ENCODE measurements at regions not wholly inside any gene's neighbourhood (a gene's known extent, or its start where the extent isn't known, plus 50 kb on each side); places are given as distances from the start of the nearest gene placed in this dataset.

DNA sequence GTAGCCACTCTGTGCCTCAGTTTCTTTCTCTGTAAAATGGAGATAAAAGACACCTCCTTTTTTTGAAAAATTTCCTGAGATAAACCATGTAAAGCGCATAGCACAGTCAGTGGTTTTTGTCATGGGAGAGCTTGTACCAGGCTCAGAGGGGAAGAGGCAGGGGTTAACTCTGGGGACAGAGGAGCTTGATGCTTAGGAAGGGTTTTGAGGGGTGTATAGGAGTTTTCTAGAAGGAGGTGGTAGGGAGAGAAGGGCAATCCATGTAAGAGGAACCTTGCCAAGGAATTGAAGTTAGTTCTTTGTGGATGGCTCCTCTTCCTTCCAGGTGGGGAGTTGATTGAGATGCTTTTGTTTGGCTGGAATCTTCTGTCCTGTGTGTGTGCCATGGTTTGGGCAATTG, 131.9 kb upstream of the GSE1 start:
- no peak for DNase-seq (ENCODE audit: low spot score)
- peaks cover 8% of the 10 kb centered on the region for H3K4me1 ChIP-seq (ENCODE audit: insufficient read depth)
- H3K36me3 ChIP-seq (replicated peaks; ENCODE audit: insufficient read depth, low read depth): no peaks in the 10 kb centered on the region
- H3K4me2 ChIP-seq: no peak overlapping the region
- no peak overlapping the region for H2AFZ ChIP-seq
- no peak for TF ChIP-seq EZH2phosphoT487 (IDR thresholded peaks at IDR 0.05; ENCODE audit: low read depth, severe bottlenecking, unreplicated experiment)
- WGBS (ENCODE audit: low lambda C conversion rate, missing lambda C conversion rate): 100% methylated on average over 1 of the region's 1 CpG
- H4K20me1 ChIP-seq (ENCODE audit: insufficient read depth, poor library complexity, severe bottlenecking): no peaks in the 10 kb centered on the region
- H3K27me3 ChIP-seq: no peaks in the 10 kb centered on the region
- H3K27ac ChIP-seq: no peak overlapping the region
- peaks cover 9% of the 10 kb centered on the region for H3K79me2 ChIP-seq
- H3K9me3 ChIP-seq (ENCODE audit: low read depth): no peaks in the 10 kb centered on the region
- H3K9me2 ChIP-seq (replicated peaks; ENCODE audit: insufficient read depth): no peaks in the 10 kb centered on the region
- no peak overlapping the region for H3K4me3 ChIP-seq

DNA sequence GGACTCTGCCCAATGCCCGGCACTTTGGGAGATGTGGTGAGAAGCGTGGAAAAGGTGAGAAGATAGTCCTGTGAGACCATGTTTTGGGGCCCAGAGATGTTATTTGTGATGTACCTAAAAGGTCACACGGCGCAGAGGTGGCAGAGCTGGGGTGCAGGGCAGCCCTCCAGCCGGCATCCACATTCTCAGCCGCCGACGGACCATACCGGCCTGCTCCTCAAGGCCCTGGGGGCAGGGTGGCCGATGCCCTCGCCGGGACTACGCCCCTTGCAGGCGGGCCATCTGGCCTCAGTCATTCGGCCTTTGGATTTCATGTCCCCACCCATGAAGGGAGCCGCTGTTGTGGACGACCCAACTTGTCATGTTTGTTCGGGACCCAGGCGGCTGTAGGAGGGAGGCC, 131.4 kb upstream of the GSE1 start:
- Histone ChIP-seq H2AFZ (no peak overlapping the region), H4K20me1 (ENCODE audit: insufficient read depth, poor library complexity, severe bottlenecking) (no peaks in the 10 kb centered on the region), H3K4me3 (no peak overlapping the region), H3K27ac (no peak overlapping the region), H3K79me2 (peaks cover 9% of the 10 kb centered on the region), H3K4me2 (no peak overlapping the region), H3K4me1 (ENCODE audit: insufficient read depth) (peaks cover 8% of the 10 kb centered on the region), H3K9me3 (ENCODE audit: low read depth) (no peaks in the 10 kb centered on the region), H3K9me2 (replicated peaks; ENCODE audit: insufficient read depth) (no peaks in the 10 kb centered on the region), H3K27me3 (no peaks in the 10 kb centered on the region), H3K36me3 (replicated peaks; ENCODE audit: insufficient read depth, low read depth) (no peaks in the 10 kb centered on the region)
- TF ChIP-seq EZH2 (IDR thresholded peaks at IDR 0.05; ENCODE audit: borderline replicate concordance): no peak
- TF ChIP-seq, protein P1, sequence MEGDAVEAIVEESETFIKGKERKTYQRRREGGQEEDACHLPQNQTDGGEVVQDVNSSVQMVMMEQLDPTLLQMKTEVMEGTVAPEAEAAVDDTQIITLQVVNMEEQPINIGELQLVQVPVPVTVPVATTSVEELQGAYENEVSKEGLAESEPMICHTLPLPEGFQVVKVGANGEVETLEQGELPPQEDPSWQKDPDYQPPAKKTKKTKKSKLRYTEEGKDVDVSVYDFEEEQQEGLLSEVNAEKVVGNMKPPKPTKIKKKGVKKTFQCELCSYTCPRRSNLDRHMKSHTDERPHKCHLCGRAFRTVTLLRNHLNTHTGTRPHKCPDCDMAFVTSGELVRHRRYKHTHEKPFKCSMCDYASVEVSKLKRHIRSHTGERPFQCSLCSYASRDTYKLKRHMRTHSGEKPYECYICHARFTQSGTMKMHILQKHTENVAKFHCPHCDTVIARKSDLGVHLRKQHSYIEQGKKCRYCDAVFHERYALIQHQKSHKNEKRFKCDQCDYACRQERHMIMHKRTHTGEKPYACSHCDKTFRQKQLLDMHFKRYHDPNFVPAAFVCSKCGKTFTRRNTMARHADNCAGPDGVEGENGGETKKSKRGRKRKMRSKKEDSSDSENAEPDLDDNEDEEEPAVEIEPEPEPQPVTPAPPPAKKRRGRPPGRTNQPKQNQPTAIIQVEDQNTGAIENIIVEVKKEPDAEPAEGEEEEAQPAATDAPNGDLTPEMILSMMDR (IDR thresholded peaks at IDR 0.05; ENCODE audit: poor library complexity): no peak
- TF ChIP-seq EZH2phosphoT487 (IDR thresholded peaks at IDR 0.05; ENCODE audit: low read depth, severe bottlenecking, unreplicated experiment): no peak
- WGBS (ENCODE audit: low lambda C conversion rate, missing lambda C conversion rate): 96% methylated on average over 19 of the region's 19 CpGs
- no peak for DNase-seq (ENCODE audit: low spot score)

DNA sequence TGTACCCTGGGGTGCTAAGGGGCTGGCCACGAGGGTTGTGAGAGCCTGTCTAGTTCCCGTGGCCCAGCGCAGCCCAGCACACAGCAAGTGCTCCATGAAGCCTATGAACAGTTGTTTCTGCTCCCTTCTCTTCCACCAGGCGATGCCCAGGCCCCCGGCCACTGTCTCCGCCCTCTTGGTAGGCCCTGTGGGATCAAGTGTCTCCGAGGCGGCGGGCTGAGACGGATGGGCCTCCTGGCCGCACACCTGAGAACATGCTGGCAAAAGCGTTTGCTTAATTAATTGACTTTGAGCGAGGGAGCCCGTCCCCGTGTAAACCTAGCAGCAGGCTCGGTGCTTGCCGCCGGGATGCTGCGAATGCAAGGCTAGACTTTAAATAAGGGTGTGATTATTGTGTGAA, 129.7 kb upstream of the GSE1 start:
- DNase-seq (ENCODE audit: low spot score): no peak
- no peaks in the 10 kb centered on the region for H3K9me2 ChIP-seq (replicated peaks; ENCODE audit: insufficient read depth)
- H2AFZ ChIP-seq: no peak overlapping the region
- H4K20me1 ChIP-seq (ENCODE audit: insufficient read depth, poor library complexity, severe bottlenecking): no peaks in the 10 kb centered on the region
- no peaks in the 10 kb centered on the region for H3K36me3 ChIP-seq (replicated peaks; ENCODE audit: insufficient read depth, low read depth)
- H3K4me3 ChIP-seq: no peak overlapping the region
- H3K27ac ChIP-seq: no peak overlapping the region
- TF ChIP-seq, protein P1 (IDR thresholded peaks at IDR 0.05; ENCODE audit: poor library complexity): no peak
- TF ChIP-seq EZH2 (IDR thresholded peaks at IDR 0.05; ENCODE audit: borderline replicate concordance): no peak
- 84% methylated on average over 19 of the region's 19 CpGs for WGBS (ENCODE audit: low lambda C conversion rate, missing lambda C conversion rate)
- peaks cover 8% of the 10 kb centered on the region for H3K4me1 ChIP-seq (ENCODE audit: insufficient read depth)
- H3K4me2 ChIP-seq: no peak overlapping the region
- no peaks in the 10 kb centered on the region for H3K9me3 ChIP-seq (ENCODE audit: low read depth)
- no peaks in the 10 kb centered on the region for H3K27me3 ChIP-seq
- H3K79me2 ChIP-seq: peaks cover 9% of the 10 kb centered on the region

DNA sequence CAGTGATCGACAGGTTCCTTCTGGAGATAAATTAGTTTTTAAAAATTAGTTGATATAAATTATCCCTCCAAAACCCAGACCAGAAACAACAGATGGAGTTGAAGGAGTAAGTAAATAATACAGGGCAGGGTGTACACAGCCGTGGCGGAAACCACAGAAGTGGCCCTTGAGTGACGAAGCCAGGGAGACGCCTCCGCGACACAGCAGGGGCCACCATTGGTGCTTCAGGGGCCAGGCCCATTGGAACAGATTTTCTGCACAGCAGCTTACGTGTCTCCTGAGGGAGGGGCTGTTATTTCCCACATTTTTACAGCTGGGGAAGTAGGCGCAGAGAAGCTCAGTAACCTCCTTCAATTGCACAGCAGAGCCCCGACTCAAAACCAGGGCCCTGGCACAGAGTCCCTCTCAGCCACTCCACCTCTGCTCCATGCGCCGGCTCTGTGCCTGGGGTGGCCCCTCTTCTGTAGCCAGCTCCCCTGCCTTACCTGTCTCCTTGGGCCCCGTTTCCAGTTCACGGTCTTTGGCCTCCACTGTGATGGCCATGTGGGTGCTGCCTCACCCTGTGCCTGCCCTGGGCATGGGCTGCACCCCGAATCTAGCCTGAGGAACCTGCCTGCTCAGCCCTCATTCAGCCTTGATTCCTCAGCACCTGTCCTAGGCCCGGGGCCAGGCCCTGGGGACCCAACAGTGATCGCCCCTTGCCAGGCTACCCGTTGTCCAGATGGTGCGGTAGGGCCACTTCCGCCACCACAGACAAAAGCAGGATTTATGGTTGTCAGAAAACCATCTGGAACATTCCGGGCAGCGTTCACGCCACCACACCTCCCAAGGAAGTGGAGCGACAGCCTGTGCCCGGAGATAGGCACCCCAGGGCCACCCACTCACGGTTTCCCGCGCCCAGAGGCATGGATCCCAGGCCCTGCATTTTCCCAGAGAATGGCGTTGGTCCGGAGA, 128.5 kb upstream of the GSE1 start:
- Histone ChIP-seq H3K4me3 (no peak overlapping the region), H3K4me2 (no peak overlapping the region), H3K36me3 (replicated peaks; ENCODE audit: insufficient read depth, low read depth) (no peaks in the 10 kb centered on the region), H2AFZ (no peak overlapping the region), H3K27ac (no peak overlapping the region), H4K20me1 (ENCODE audit: insufficient read depth, poor library complexity, severe bottlenecking) (no peaks in the 10 kb centered on the region), H3K4me1 (ENCODE audit: insufficient read depth) (peaks cover 8% of the 10 kb centered on the region), H3K9me2 (replicated peaks; ENCODE audit: insufficient read depth) (no peaks in the 10 kb centered on the region), H3K79me2 (peaks cover 9% of the 10 kb centered on the region), H3K27me3 (no peaks in the 10 kb centered on the region), H3K9me3 (ENCODE audit: low read depth) (no peaks in the 10 kb centered on the region)
- DNase-seq (ENCODE audit: low spot score): no peak
- TF ChIP-seq, protein P1 (IDR thresholded peaks at IDR 0.05; ENCODE audit: poor library complexity): no peak
- TF ChIP-seq EZH2 (IDR thresholded peaks at IDR 0.05; ENCODE audit: borderline replicate concordance): no peak
- TF ChIP-seq EZH2phosphoT487 (IDR thresholded peaks at IDR 0.05; ENCODE audit: low read depth, severe bottlenecking, unreplicated experiment): no peak
- WGBS (ENCODE audit: low lambda C conversion rate, missing lambda C conversion rate): 96% methylated on average over 30 of the region's 30 CpGs

All from hepatocyte (in vitro differentiated cells).